ENCODE measurements at regions not wholly inside any gene's neighbourhood (a gene's known extent, or its start where the extent isn't known, plus 50 kb on each side); places are given as distances from the start of the nearest gene placed in this dataset.

GRCh38 chr5:6849316-6850105 lies 136.3 kb downstream of the TENT4A start:
- TF ChIP-seq CTCF (IDR thresholded peaks at IDR 0.05; ENCODE audit: extremely low read depth, low read depth, low read length): no peak
- Histone ChIP-seq H3K27ac (ENCODE audit: low read depth, low read length) (no peak overlapping the region), H3K4me1 (ENCODE audit: insufficient read depth, low read length) (no peaks in the 10 kb centered on the region), H4K20me1 (ENCODE audit: insufficient read depth, low read length) (no peaks in the 10 kb centered on the region), H3K36me3 (ENCODE audit: insufficient read depth, low read length) (no peaks in the 10 kb centered on the region), H2AFZ (ENCODE audit: low read length) (no peak overlapping the region), H3K4me3 (ENCODE audit: insufficient read depth, low read length) (no peak overlapping the region), H3K79me2 (ENCODE audit: insufficient read depth, low read length) (no peaks in the 10 kb centered on the region), H3K4me2 (ENCODE audit: insufficient read depth, low read length) (no peak overlapping the region), H3K9me3 (ENCODE audit: low read depth, low read length) (no peaks in the 10 kb centered on the region), H3K27me3 (ENCODE audit: insufficient read depth, low read length) (no peaks in the 10 kb centered on the region)
- DNase-seq (ENCODE audit: insufficient read length, low spot score, missing footprints): no peak

- Histone ChIP-seq H3K4me1 (ENCODE audit: insufficient read depth, low read length) (no peaks in the 10 kb centered on the region), H3K4me2 (ENCODE audit: insufficient read depth, low read length) (no peak overlapping the region), H3K4me3 (ENCODE audit: insufficient read depth, low read length) (no peak overlapping the region), H3K9me3 (ENCODE audit: low read depth, low read length) (no peaks in the 10 kb centered on the region), H3K79me2 (ENCODE audit: insufficient read depth, low read length) (no peaks in the 10 kb centered on the region), H3K27ac (ENCODE audit: low read depth, low read length) (no peak overlapping the region), H3K27me3 (ENCODE audit: insufficient read depth, low read length) (no peaks in the 10 kb centered on the region), H3K36me3 (ENCODE audit: insufficient read depth, low read length) (no peaks in the 10 kb centered on the region), H2AFZ (ENCODE audit: low read length) (no peak overlapping the region), H4K20me1 (ENCODE audit: insufficient read depth, low read length) (no peaks in the 10 kb centered on the region)
- TF ChIP-seq CTCF (IDR thresholded peaks at IDR 0.05; ENCODE audit: extremely low read depth, low read depth, low read length): no peak
- no peak for DNase-seq (ENCODE audit: insufficient read length, low spot score, missing footprints)
Observed at GRCh38 chr5:6850106-6850432, 136.8 kb downstream of the TENT4A start.

- TF ChIP-seq CTCF (IDR thresholded peaks at IDR 0.05; ENCODE audit: extremely low read depth, low read depth, low read length): no peak
- Histone ChIP-seq H3K27ac (ENCODE audit: low read depth, low read length) (no peak overlapping the region), H3K4me1 (ENCODE audit: insufficient read depth, low read length) (no peaks in the 10 kb centered on the region), H3K79me2 (ENCODE audit: insufficient read depth, low read length) (no peaks in the 10 kb centered on the region), H3K27me3 (ENCODE audit: insufficient read depth, low read length) (no peaks in the 10 kb centered on the region), H4K20me1 (ENCODE audit: insufficient read depth, low read length) (no peaks in the 10 kb centered on the region), H3K36me3 (ENCODE audit: insufficient read depth, low read length) (no peaks in the 10 kb centered on the region), H3K4me2 (ENCODE audit: insufficient read depth, low read length) (no peak overlapping the region), H2AFZ (ENCODE audit: low read length) (no peak overlapping the region), H3K9me3 (ENCODE audit: low read depth, low read length) (no peaks in the 10 kb centered on the region), H3K4me3 (ENCODE audit: insufficient read depth, low read length) (no peak overlapping the region)
- DNase-seq (ENCODE audit: insufficient read length, low spot score, missing footprints): no peak
Observed at GRCh38 chr5:6856653-6857052, 143.4 kb downstream of the TENT4A start.

GRCh38 chr5:6858419-6858818 lies 145.2 kb downstream of the TENT4A start:
- no peak for DNase-seq (ENCODE audit: insufficient read length, low spot score, missing footprints)
- Histone ChIP-seq H3K9me3 (ENCODE audit: low read depth, low read length) (no peaks in the 10 kb centered on the region), H3K4me1 (ENCODE audit: insufficient read depth, low read length) (no peaks in the 10 kb centered on the region), H4K20me1 (ENCODE audit: insufficient read depth, low read length) (no peaks in the 10 kb centered on the region), H3K27me3 (ENCODE audit: insufficient read depth, low read length) (no peaks in the 10 kb centered on the region), H3K4me3 (ENCODE audit: insufficient read depth, low read length) (no peak overlapping the region), H3K27ac (ENCODE audit: low read depth, low read length) (no peak overlapping the region), H3K79me2 (ENCODE audit: insufficient read depth, low read length) (no peaks in the 10 kb centered on the region), H3K36me3 (ENCODE audit: insufficient read depth, low read length) (no peaks in the 10 kb centered on the region), H3K4me2 (ENCODE audit: insufficient read depth, low read length) (no peak overlapping the region), H2AFZ (ENCODE audit: low read length) (no peak overlapping the region)
- TF ChIP-seq CTCF (IDR thresholded peaks at IDR 0.05; ENCODE audit: extremely low read depth, low read depth, low read length): no peak
